ENCODE measurements at regions not wholly inside any gene's neighbourhood (a gene's known extent, or its start where the extent isn't known, plus 50 kb on each side); places are given as distances from the start of the nearest gene placed in this dataset.

DNA sequence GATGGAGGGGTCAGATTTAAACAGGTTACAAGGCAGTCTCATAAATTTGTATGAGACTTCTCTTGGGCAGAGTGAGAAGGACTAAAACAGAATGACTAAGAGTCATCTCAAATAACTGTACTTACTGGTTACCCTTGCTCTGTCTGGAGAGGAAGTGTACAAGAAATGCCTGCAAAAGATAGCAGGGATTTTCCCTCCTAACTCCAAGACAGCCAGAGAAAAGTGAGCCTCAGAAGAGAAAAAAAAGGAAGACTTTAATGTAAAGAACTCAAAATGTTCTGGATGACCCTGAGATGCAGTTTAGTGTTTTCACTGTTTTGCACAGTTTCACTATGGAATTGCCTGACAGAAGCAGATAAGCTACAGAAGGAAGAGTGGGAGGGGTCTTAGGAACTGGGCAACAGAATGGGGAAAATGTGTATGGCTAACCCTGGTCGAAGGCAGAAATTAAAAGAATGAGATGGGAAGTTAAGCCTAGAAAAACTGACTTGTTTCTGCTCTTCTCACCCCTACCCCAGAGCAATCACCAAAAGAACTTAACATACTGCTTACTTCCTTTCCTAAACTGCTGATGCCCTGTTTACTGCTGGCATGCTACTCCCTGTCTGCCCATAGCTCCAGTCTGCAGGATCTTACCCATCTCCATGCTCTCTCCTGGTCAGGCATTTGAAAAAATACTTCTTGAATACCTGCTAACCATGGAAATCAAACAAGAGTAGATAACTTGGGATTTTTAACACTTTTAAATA, 98.1 kb upstream of the MARCKS start:
- TF ChIP-seq, protein P1, sequence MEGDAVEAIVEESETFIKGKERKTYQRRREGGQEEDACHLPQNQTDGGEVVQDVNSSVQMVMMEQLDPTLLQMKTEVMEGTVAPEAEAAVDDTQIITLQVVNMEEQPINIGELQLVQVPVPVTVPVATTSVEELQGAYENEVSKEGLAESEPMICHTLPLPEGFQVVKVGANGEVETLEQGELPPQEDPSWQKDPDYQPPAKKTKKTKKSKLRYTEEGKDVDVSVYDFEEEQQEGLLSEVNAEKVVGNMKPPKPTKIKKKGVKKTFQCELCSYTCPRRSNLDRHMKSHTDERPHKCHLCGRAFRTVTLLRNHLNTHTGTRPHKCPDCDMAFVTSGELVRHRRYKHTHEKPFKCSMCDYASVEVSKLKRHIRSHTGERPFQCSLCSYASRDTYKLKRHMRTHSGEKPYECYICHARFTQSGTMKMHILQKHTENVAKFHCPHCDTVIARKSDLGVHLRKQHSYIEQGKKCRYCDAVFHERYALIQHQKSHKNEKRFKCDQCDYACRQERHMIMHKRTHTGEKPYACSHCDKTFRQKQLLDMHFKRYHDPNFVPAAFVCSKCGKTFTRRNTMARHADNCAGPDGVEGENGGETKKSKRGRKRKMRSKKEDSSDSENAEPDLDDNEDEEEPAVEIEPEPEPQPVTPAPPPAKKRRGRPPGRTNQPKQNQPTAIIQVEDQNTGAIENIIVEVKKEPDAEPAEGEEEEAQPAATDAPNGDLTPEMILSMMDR (IDR thresholded peaks at IDR 0.05; ENCODE audit: insufficient read depth, low read depth, low read length), result no peak
- no peak for TF ChIP-seq EZH2 (IDR thresholded peaks at IDR 0.05; ENCODE audit: insufficient read depth, low read length)
